ENCODE measurements at regions not wholly inside any gene's neighbourhood (a gene's known extent, or its start where the extent isn't known, plus 50 kb on each side); places are given as distances from the start of the nearest gene placed in this dataset.

DNA sequence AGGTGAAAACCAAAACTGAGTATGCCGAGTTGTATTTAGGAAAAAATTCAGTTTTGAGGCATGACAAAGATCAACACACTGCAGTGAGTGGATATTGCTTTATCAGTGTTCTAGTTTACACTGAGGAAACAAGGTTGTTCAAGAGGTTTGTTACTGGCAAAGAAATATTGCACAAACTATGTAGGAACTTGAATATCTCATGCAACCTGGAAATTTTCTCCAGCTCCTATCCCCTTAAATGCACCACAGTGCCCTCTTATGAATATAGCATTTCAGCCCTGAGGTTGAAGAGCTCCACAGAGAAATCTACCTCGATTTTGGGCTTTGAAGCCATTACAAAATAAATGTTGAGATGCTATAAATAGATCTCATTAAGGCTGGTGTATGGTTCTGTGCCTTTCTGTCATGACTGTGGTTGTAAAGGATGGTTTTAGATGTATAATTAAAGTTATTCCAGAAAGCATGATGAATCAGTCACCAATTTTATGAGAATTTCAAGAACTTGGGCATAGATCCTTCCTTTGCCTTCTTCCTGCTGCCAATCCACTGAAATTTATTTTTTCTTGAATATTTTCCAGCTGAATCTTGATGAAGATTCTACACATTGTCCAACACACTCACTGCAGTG, 159.3 kb downstream of the SPATA31D1 start:
- no peak overlapping the region for H3K4me3 ChIP-seq (ENCODE audit: low read depth, poor library complexity, severe bottlenecking)
- intact Hi-C loops (cut with DNase I; ENCODE audit: low total_unique reads) = no loop called here
- DNase-seq (ENCODE audit: low spot score in 2 of 2) = no peak
- TF ChIP-seq POLR2A (IDR thresholded peaks at IDR 0.05) = no peak
- TF ChIP-seq, protein P1, sequence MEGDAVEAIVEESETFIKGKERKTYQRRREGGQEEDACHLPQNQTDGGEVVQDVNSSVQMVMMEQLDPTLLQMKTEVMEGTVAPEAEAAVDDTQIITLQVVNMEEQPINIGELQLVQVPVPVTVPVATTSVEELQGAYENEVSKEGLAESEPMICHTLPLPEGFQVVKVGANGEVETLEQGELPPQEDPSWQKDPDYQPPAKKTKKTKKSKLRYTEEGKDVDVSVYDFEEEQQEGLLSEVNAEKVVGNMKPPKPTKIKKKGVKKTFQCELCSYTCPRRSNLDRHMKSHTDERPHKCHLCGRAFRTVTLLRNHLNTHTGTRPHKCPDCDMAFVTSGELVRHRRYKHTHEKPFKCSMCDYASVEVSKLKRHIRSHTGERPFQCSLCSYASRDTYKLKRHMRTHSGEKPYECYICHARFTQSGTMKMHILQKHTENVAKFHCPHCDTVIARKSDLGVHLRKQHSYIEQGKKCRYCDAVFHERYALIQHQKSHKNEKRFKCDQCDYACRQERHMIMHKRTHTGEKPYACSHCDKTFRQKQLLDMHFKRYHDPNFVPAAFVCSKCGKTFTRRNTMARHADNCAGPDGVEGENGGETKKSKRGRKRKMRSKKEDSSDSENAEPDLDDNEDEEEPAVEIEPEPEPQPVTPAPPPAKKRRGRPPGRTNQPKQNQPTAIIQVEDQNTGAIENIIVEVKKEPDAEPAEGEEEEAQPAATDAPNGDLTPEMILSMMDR (IDR thresholded peaks at IDR 0.05) = no peak
- 53 to 54% methylated on average over 2 of the region's 2 CpGs for WGBS, 2 donors

DNA sequence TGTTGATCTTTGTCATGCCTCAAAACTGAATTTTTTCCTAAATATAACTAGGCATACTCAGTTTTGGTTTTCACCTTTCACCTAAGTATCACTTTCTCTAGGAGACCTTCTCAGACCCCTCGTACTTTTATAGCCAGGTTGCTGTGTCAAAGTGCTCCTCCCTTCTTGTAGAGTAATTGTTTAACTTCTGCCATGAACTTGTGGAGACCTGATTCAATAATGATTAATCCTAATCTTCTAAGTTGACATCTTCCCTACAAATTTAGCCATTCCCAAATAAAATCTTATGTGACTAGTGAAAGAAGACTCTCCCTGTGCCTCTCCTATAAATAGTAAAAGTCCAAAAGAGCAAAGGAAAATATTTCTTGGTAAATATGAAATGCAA, 159.8 kb downstream of the SPATA31D1 start:
- intact Hi-C loops (cut with DNase I; ENCODE audit: low total_unique reads) = no loop called here
- no peak for DNase-seq (ENCODE audit: low spot score in 2 of 2)
- WGBS, 2 donors = 53 to 64% methylated on average over 1 of the region's 1 CpG
- no peak overlapping the region for H3K4me3 ChIP-seq (ENCODE audit: low read depth, poor library complexity, severe bottlenecking)
- TF ChIP-seq, protein P1 (IDR thresholded peaks at IDR 0.05) = no peak
- TF ChIP-seq POLR2A (IDR thresholded peaks at IDR 0.05) = no peak

DNA sequence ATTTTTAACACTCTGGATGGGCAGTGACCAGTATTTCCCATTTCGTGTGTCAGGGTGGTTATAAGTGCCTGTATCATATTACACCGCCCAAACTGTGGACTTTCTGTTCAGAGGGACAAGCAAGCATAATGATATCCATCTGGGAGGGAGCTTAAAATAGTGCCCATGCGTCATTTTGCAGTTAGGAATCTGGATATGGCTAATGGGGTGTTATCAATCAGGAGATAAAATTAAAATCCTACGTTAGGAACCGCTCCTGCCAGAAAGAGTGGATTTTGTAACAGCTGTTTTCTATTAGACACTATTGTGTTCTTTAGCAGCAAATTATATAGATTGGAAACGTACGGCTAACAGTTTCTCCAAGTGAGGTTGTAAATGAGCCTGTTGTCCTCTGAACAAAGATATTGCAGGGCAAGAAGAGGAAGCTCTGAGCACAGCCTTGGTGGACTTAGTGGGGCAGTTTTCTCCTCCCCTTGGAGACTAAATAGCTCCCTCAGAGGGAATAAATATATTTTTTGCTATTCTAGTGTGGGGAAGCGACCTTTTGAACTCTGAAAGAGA, 160.4 kb downstream of the SPATA31D1 start:
- DNase-seq (ENCODE audit: low spot score in 2 of 2) = no peak
- 60 to 61% methylated on average over 8 of the region's 8 CpGs for WGBS, 2 donors
- TF ChIP-seq, protein P1 (IDR thresholded peaks at IDR 0.05) = no peak
- no peak for TF ChIP-seq POLR2A (IDR thresholded peaks at IDR 0.05)
- intact Hi-C loops (cut with DNase I; ENCODE audit: low total_unique reads) = no loop called here
- no peak overlapping the region for H3K4me3 ChIP-seq (ENCODE audit: low read depth, poor library complexity, severe bottlenecking)

DNA sequence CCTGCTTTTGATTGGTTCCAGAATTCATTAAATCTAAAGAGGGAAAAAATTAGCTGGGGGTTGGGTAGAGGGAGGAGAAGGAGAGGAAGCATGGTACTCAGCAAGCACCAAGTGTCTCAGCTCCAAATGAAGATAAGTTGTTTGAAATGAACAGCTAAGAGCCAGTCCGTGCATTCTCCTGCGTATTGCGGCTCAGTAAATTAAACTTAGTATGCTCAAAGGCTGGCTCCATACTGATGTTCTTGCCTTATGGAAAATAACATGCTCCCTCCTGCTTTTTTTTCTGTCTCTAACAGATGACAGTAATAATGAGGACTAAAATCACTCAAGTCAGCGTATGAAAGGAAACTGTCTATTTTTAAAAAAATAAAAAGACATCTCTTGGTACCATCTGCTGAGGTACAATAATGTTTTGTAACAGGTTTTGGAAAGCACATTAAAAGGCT, 161.0 kb downstream of the SPATA31D1 start:
- TF ChIP-seq, protein P1 (IDR thresholded peaks at IDR 0.05) = no peak
- no peak for TF ChIP-seq POLR2A (IDR thresholded peaks at IDR 0.05)
- WGBS, 2 donors = 84 to 85% methylated on average over 4 of the region's 4 CpGs
- DNase-seq (ENCODE audit: low spot score in 2 of 2) = no peak
- no peak overlapping the region for H3K4me3 ChIP-seq (ENCODE audit: low read depth, poor library complexity, severe bottlenecking)
- intact Hi-C loops (cut with DNase I; ENCODE audit: low total_unique reads) = no loop called here

DNA sequence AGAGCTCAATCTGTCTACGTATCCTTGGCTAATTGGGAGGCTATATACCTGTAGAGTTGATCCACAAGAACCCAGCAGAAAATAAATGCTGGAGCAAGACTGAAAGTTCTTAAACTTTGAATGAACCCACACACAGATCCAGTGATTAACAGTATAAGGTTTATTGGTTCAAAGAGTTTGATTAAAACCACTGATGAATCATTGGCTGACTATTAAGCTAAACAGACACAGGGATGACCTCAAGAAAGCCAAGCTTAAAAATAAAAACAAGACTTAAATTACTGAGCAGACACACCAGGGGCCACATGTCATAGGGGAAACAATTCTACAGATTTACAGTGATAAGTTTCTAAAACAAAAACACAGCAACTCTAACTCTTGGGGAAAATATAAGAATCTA, 163.6 kb downstream of the SPATA31D1 start:
- intact Hi-C loops (cut with DNase I; ENCODE audit: low total_unique reads) = no loop called here
- H3K4me3 ChIP-seq (ENCODE audit: low read depth, poor library complexity, severe bottlenecking) = no peak overlapping the region
- no peak for DNase-seq (ENCODE audit: low spot score in 2 of 2)
- TF ChIP-seq POLR2A (IDR thresholded peaks at IDR 0.05) = no peak
- TF ChIP-seq, protein P1 (IDR thresholded peaks at IDR 0.05) = no peak
- 87 to 96% methylated on average over 1 of the region's 1 CpG for WGBS, 2 donors

DNA sequence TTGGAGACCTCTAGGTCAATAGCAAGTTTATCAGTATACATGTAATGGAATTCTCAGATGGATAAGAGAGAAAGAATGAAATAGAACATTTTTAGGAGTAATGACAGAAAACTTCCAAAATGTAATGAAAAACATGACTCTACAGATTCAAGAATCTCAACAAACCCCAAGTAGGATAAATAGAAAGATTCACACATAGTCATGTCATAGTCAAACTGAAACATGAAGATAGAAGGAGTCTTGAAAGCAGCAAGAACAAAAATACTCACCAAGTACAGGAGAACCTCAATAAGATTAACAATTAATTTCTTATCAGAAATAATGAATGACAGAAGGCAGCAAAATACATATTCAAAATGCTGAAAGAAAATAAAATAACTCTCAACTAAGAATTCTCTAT, 164.5 kb downstream of the SPATA31D1 start:
- TF ChIP-seq, protein P1 (IDR thresholded peaks at IDR 0.05) = no peak
- TF ChIP-seq POLR2A (IDR thresholded peaks at IDR 0.05) = no peak
- no peak overlapping the region for H3K4me3 ChIP-seq (ENCODE audit: low read depth, poor library complexity, severe bottlenecking)
- DNase-seq (ENCODE audit: low spot score in 2 of 2) = no peak
- intact Hi-C loops (cut with DNase I; ENCODE audit: low total_unique reads) = no loop called here

All from lower leg skin (tissue), 4 donors.